LNCaP clone FGC (cell line): ENCODE measurements at regions not wholly inside any gene's neighbourhood (a gene's known extent, or its start where the extent isn't known, plus 50 kb on each side); places are given as distances from the start of the nearest gene placed in this dataset.

Source experiments
- DNase-seq: peaks from one replicate; pipeline ENCODE4 v3.0.0-alpha.2; 2011; ENCODE audit warnings: low read depth
- H3K4me3 ChIP-seq: 2 replicates; pipeline ENCODE4 v1.5.1; 2011; ENCODE audit warnings: mild to moderate bottlenecking, low read depth, low read length, control low read depth
- TF ChIP-seq, protein P1 (sequence below): IDR thresholded peaks from 2 replicates; pipeline ENCODE4 v1.5.1; 2012; ENCODE audit warnings: mild to moderate bottlenecking; ENCODE audit not compliant: control insufficient read depth, insufficient read depth; ENCODE audit errors: extremely low read depth

DNA sequence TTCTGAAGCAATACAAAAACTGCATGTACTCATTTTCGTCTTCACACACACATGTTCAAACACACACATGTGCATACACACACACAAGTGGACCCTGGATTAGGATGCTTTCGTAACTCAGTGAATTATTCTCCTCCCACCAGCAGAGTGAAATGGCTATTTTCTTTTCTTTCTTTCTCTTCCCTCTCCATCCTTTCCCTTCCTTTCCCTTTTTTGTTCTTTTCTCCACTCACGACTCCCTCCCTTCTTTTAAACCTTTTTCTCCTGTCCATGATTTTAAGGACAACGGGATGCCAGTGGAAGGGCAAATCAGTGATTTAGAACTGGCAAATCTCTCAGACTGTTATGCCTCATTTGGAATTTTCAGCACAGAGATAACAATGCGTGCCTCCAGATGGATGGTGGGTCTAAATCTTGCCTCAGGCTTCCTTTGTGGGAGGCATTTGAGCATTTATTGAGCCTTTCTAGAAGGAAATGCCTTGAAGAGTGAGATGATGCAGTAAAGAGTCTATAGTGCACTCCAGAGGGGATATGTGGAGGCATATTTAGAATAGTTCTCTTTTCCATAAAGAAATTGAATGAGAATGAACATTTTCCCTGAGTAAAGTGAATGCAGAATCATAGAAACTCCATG is 130.4 kb upstream of the SLC7A14 start:
- TF ChIP-seq, protein P1, sequence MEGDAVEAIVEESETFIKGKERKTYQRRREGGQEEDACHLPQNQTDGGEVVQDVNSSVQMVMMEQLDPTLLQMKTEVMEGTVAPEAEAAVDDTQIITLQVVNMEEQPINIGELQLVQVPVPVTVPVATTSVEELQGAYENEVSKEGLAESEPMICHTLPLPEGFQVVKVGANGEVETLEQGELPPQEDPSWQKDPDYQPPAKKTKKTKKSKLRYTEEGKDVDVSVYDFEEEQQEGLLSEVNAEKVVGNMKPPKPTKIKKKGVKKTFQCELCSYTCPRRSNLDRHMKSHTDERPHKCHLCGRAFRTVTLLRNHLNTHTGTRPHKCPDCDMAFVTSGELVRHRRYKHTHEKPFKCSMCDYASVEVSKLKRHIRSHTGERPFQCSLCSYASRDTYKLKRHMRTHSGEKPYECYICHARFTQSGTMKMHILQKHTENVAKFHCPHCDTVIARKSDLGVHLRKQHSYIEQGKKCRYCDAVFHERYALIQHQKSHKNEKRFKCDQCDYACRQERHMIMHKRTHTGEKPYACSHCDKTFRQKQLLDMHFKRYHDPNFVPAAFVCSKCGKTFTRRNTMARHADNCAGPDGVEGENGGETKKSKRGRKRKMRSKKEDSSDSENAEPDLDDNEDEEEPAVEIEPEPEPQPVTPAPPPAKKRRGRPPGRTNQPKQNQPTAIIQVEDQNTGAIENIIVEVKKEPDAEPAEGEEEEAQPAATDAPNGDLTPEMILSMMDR = no peak
- no peak overlapping the region for H3K4me3 ChIP-seq
- DNase-seq = no peak

DNA sequence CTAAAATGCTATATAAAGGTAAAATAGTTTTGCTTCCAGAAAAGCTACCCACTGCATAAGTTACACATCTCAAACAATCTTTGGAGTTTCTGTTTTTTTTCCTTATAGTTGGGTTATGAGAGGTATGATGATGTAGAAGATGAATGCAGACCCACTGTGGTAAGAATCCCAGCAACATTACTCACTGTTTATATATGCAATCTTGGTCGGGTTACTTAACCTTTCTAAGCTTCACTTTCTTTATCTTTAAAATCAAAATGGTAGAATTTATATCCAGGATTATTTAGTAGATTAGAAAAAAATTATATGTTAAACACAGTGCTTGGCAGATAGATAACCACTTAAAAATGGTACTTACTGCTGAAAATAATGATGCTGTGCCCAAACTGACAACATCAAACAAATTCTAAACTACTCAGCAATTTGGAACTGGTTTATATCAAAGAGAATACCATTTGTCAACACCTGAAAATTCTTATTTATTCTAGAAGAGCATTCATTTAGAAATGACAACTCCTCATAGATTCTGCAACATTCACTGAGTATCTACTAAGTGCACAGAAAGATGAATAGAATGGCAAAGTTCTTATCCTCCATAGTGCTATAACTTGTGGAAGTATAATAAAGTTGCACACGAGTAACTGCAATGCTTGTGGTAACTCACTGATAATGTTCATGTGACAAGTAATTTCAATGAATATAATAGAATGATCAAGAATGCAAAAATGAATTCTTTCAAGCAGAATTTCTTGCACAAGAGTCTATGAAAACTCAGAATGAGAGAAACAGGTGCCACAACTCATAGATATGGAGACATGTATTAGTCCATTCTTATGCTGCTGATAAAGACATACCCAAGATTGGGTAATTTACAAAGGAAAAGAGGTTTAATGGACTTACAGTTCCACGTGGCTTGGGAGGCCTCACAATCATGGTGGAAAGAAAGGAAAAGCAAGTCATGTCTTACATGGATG is 129.0 kb upstream of the SLC7A14 start:
- no peak overlapping the region for H3K4me3 ChIP-seq
- TF ChIP-seq, protein P1 = no peak
- DNase-seq = no peak

DNA sequence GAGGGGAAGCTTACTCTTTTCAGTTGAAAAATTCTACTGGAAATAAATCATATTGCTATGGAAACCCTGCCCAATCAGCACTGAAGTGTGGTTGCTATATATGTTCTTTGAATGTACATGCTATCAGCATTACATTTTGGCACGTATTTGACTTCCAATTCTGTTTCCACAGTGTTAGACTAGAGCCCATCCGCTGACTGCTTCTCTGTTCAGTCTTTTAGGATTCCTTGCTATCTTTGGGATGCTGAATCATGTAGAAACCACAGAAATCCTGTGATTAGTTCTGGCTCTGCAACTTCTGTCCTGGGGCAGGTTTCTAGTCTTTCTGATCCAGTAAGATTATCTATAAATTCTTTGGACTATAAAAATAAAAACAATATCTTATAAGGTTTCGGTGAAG is 128.2 kb upstream of the SLC7A14 start:
- DNase-seq = no peak
- no peak overlapping the region for H3K4me3 ChIP-seq
- TF ChIP-seq, protein P1 = no peak

DNA sequence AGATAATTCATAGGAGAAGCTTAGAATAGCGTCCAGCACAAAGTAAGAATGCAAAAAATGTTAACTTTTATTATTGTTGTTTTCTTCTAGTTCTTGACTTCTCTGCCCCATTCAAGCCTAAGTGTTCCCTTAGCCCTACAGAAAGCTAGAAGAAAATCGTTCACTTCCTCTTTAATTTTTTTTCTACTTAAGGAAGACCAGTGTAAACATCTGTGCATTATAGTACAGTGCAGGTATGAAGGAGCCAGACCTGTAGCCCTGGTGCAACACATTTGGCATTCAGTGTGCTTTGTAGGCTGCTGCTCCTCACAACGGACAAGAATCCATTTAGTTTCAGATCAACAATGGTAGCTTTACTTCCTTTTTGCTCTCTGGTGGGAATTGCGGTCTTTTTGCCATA is 127.8 kb upstream of the SLC7A14 start:
- TF ChIP-seq, protein P1 = no peak
- H3K4me3 ChIP-seq = no peak overlapping the region

DNA sequence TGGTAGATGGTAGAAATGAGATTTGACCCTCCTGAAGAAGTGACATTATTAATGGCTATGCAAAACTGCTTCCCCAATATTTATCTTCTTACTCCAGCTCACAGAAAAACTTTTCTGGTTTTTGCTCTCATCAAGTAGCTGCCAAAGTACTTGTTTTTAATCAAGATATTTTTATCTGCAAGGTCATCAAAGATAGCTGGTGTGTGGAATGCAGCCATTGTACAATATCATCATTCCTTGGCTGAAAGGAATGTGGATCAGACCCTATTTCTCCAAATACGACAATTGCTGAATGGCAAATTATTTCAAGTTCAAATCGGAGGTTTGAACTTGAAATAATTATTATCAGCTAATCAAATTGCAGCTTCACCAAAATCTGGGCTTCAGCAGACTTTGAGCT is 126.9 kb upstream of the SLC7A14 start:
- H3K4me3 ChIP-seq = no peak overlapping the region
- TF ChIP-seq, protein P1 = no peak

More for the DNA sequence above, 127.8 kb upstream of the SLC7A14 start:
- DNase-seq = no peak

DNA sequence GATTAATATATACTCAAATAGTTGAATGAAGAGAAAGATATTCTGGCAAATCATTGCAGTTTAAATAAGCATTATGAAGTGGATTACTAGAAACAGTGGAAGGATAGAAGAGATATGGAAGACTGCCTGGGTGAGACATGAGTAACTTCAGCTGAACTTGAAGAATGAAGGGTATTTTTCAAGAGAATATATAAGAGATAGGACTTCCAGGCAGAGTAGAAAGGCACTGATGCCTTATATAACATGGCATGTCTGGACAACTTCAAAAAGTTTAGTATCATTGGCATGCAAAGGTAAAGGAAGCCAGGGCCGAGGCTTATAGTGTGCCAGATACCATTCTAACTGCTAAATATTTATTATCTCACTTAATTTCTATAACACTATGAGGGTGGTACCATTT is 126.5 kb upstream of the SLC7A14 start:
- TF ChIP-seq, protein P1 = no peak

More for the DNA sequence above, 126.9 kb upstream of the SLC7A14 start:
- no peak for DNase-seq

More for the DNA sequence above, 126.5 kb upstream of the SLC7A14 start:
- no peak for DNase-seq
- no peak overlapping the region for H3K4me3 ChIP-seq
